SW 1271 (cell line): ENCODE measurements at regions not wholly inside any gene's neighbourhood (a gene's known extent, or its start where the extent isn't known, plus 50 kb on each side); places are given as distances from the start of the nearest gene placed in this dataset.

Experiments
- DNase-seq, 2 experiments: peaks; one replicate each; lab custom pipeline; 2025; lab: John Stamatoyannopoulos, UW

- DNase-seq, result no peak
Measured at GRCh38 chr20:11043001-11043400, 369.2 kb upstream of the JAG1 start.

- no peak for DNase-seq
Measured at GRCh38 chr20:11044561-11044960, 370.8 kb upstream of the JAG1 start.

GRCh38 chr20:11045412-11046175, 371.8 kb upstream of the JAG1 start:
- no peak for DNase-seq

GRCh38 chr20:11047559-11047958, 373.8 kb upstream of the JAG1 start:
- DNase-seq, result no peak

- no peak for DNase-seq
Measured at GRCh38 chr20:11048739-11049138, 374.9 kb upstream of the JAG1 start.

- DNase-seq, result no peak
Measured at GRCh38 chr20:11050350-11050749, 376.6 kb upstream of the JAG1 start.

GRCh38 chr20:11051136-11051535, 377.3 kb upstream of the JAG1 start:
- DNase-seq, result no peak

GRCh38 chr20:11053310-11053709, 379.5 kb upstream of the JAG1 start:
- no peak for DNase-seq

- DNase-seq, result no peak
Measured at GRCh38 chr20:11054266-11054993, 380.6 kb upstream of the JAG1 start.

- DNase-seq, result no peak
Measured at GRCh38 chr20:11056414-11056813, 382.6 kb upstream of the JAG1 start.

- no peak for DNase-seq
Measured at GRCh38 chr20:11057624-11058023, 383.8 kb upstream of the JAG1 start.

- no peak for DNase-seq
Measured at GRCh38 chr20:11059659-11060058, 385.9 kb upstream of the JAG1 start.

- DNase-seq, result no peak
Measured at GRCh38 chr20:11060423-11061185, 386.8 kb upstream of the JAG1 start.

GRCh38 chr20:11063444-11063843, 389.6 kb upstream of the JAG1 start:
- DNase-seq, result no peak

GRCh38 chr20:11064946-11065345, 391.1 kb upstream of the JAG1 start:
- no peak for DNase-seq

GRCh38 chr20:11067359-11067758, 393.6 kb upstream of the JAG1 start:
- no peak for DNase-seq

- no peak for DNase-seq
Measured at GRCh38 chr20:11072982-11073381, 399.2 kb upstream of the JAG1 start.

GRCh38 chr20:11076434-11077105, 402.8 kb upstream of the JAG1 start:
- DNase-seq, result no peak

- DNase-seq, result no peak
Measured at GRCh38 chr20:11077226-11077625, 403.4 kb upstream of the JAG1 start.

- DNase-seq, result no peak
Measured at GRCh38 chr20:11080010-11080409, 406.2 kb upstream of the JAG1 start.

- no peak for DNase-seq
Measured at GRCh38 chr20:11080781-11081377, 407.1 kb upstream of the JAG1 start.

- DNase-seq, result no peak
Measured at GRCh38 chr20:11083841-11084240, 410.0 kb upstream of the JAG1 start.
